GM21447 (cell line): ENCODE measurements at regions not wholly inside any gene's neighbourhood (a gene's known extent, or its start where the extent isn't known, plus 50 kb on each side); places are given as distances from the start of the nearest gene placed in this dataset.

Experiments used
- ATAC-seq: cut with Tn5 transposase; IDR thresholded peaks from one replicate; pipeline ENCODE4 v1.9.1; 2021; ENCODE audit not compliant: unreplicated experiment

DNA sequence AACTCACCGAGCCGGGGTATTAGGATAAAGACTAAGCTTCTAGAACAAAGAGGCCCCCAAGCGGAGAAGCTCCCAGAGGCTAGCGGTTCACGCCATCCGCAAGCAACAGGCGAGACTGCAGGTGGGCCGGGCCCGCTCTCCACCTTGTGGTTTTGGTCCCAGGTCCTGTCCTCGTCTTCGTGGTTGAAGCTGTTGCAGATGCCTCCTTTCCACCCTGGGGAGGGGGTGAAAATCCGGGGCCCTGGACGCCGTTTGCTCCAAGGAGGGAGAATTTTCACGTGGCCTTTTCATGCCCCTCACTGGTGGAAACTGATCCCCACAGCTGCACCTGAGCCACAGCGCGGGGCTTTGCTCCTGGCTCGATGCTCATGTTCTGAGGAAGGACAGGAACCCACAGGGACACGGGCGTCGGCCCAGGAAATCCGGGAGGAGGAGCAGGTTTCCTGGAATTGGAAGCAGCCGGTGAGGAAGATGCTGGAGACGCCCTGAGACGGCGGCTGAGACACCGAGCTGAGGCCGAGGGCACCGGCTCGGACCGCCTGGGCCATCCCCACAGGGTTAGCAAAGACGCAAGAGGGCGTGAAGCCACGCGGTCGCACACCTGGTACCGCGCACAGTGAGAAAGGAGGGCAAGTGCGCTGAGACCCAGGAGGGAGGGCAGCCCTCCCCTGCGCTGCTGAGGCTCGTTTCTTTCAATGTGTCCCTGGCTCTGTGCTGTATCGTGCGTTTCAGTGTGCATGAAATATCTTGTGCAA is 54.7 kb upstream of the SALL3 start:
- ATAC-seq, result no peak

DNA sequence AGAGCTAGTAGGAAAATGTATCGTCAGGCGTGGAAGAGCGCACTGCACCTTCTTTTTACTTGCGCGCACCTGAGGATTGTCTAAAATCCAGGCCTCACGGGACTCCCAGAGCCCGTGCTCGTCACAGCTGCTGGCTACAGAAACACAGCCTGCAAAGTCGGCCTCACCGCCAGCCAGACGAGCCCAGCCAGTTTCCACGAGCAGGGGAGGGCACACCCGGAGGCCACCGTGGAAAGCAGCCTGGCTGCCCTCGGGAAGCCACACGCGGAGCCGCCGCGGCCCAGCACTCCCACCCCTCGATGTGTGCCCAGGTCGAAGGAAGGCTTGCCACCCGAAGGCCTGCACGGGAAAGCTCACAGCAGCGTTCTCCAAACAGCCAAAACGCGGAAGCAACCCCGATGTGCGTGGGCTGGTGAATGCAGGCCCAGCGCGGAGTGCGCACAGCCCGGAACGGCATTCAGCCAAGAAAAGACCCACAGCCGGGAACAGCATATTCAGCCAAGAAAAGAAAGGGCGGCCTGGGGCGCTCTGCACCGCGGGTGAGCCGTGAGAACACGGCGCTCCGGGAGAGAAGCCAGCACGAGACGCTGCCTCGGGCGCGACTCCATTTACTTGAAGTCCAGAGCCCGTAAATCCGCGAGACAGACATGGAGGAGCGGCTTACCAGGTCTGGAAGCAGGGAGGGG is 53.9 kb upstream of the SALL3 start:
- no peak for ATAC-seq

DNA sequence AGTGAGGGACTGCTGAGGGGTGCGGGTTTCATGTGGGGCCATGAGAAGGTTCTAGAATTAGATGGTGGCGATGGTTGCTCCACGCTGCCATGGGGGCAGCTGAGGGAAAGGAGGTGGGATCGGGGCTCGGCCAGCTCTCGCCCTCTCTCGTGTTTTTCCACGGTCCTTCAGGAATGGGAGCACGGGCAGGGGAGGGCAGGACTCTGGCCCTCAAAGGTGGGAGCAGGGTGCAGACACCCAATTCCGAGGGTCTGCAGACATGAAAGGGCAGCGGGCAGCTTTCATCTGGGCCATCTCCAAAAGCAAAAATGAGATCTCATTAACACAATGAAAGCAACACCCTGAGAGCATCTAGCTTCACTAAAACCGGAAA is 53.4 kb upstream of the SALL3 start:
- ATAC-seq, result no peak

DNA sequence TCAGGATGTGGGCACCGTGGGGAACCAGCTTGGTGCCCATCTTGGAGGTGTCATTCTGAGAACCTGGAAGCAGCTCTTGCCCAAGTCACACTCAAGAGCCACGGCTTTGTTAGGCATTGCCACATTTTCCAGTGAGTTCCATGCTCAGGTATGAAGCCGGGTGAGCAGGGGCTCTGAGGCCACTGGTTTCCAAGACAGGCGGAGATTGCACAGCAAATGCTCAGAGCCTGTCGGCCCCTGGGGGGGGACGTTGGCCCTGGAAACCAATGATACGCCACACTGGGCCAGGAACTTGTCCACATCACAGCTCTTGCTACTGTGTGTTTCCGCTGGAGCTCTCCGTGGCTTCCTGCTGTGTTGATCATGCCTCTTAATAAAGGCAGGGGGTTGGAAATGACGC is 52.5 kb upstream of the SALL3 start:
- no peak for ATAC-seq

DNA sequence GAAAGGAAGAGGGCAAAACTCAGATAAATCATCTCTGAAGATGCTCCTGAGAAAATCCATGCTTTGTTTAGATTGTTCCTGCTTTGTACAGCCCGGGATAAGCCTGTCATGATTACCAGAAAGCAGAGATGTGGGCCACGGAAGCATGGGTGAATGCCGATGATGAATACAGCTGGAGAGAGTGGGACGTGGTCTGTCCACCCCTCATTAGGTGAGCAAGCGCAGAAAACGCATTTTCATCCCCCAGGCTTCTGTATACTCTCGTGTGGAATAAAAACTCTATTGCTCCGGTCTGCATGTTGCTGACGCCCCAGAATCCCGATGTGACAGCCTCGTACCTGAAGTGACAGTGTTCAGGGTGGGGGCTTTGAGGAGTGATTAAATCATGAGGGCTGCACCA is 52.0 kb upstream of the SALL3 start:
- ATAC-seq, result no peak

DNA sequence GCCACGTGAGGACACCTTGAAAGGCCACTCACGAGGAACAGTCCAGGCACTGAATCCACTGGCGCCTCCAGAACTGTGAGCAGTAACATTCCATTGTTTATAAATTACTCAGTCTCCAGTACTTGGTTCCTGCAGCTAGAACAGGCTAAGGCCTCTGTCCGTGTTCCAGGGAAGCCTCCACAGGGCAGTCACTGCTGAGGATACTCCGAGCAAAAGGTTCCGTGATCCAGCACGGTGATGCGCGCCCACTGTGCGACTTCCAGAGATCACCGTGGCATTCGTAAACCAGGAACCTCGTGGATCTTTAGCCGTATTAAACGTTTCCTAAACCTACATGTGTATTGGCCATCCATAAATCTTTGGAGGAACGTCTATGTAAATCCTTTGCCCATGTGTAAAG is 51.5 kb upstream of the SALL3 start:
- no peak for ATAC-seq

DNA sequence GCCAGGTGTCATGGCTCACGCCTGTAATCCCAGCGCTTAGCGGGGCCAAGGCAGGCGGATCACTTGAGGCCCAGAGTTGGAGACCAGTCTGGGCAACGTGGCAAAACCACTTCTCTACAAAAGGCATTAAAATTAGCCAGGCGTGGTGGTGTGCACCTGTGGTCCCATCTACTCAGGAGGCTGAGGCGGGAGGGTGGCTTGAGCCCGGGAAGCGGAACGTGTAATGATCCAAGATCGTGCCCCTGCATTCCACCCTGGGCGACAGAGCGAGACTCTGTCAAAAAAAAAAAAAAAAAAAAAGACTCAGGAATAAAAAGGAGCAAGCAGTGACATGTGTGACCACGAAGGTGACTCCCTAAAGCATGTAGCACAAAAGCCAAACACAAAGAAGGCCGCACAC is 50.1 kb upstream of the SALL3 start:
- ATAC-seq, result no peak
